NT2/D1 (cell line): ENCODE measurements at regions not wholly inside any gene's neighbourhood (a gene's known extent, or its start where the extent isn't known, plus 50 kb on each side); places are given as distances from the start of the nearest gene placed in this dataset.

ENCODE experiments used
- DNase-seq: peaks from one replicate; pipeline ENCODE4 v3.0.0-alpha.2; 2011; ENCODE audit warnings: low read depth, low spot score
- H3K27me3 ChIP-seq: 2 replicates; pipeline ENCODE4 v1.6.0; 2011; ENCODE audit warnings: mild to moderate bottlenecking; ENCODE audit not compliant: insufficient read length, insufficient read depth
- H3K36me3 ChIP-seq: 2 replicates; pipeline ENCODE4 v1.6.1; 2011; ENCODE audit warnings: mild to moderate bottlenecking, low read length, mixed read lengths; ENCODE audit not compliant: insufficient read depth, insufficient read length
- H3K4me1 ChIP-seq: 2 replicates; pipeline ENCODE4 v1.5.1; 2011; ENCODE audit not compliant: insufficient read depth, insufficient read length
- H3K4me3 ChIP-seq: 2 replicates; pipeline ENCODE4 v1.5.1; 2011; ENCODE audit warnings: low read depth; ENCODE audit not compliant: insufficient read length
- H3K9ac ChIP-seq: 2 replicates; pipeline ENCODE4 v1.6.0; 2011; ENCODE audit warnings: low read depth; ENCODE audit not compliant: insufficient read length
- H3K9me3 ChIP-seq: 2 replicates; pipeline ENCODE4 v1.5.1; 2011; ENCODE audit warnings: mild to moderate bottlenecking, low read length; ENCODE audit not compliant: insufficient read depth
- SUZ12 ChIP-seq: IDR thresholded peaks from 2 replicates; pipeline ENCODE4 v1.6.1; 2011; ENCODE audit not compliant: insufficient read length, insufficient read depth; ENCODE audit errors: extremely low read depth
- YY1 ChIP-seq: IDR thresholded peaks from 2 replicates; pipeline ENCODE4 v1.6.1; 2011; ENCODE audit not compliant: insufficient read length, insufficient read depth
- ZNF274 ChIP-seq: IDR thresholded peaks from 2 replicates; pipeline ENCODE4 v1.6.1; 2011; ENCODE audit warnings: mild to moderate bottlenecking, low read depth, low read length

GRCh38 chr6:6821639-6822261 lies 233.2 kb downstream of the LY86 start:
- no peaks in the 10 kb centered on the region for H3K36me3 ChIP-seq

GRCh38 chr6:6823030-6823429 lies 234.5 kb downstream of the LY86 start:
- DNase-seq = no peak
- H3K9ac ChIP-seq = no peak overlapping the region
- H3K4me3 ChIP-seq = no peak overlapping the region
- peaks cover 4% of the 10 kb centered on the region for H3K27me3 ChIP-seq
- H3K9me3 ChIP-seq = no peaks in the 10 kb centered on the region
- H3K36me3 ChIP-seq = no peaks in the 10 kb centered on the region
- no peak for TF ChIP-seq YY1
- TF ChIP-seq SUZ12 = no peak
- TF ChIP-seq ZNF274 = no peak
- peaks cover 11% of the 10 kb centered on the region for H3K4me1 ChIP-seq

More at GRCh38 chr6:6821639-6822261, 233.2 kb downstream of the LY86 start:
- no peak overlapping the region for H3K4me3 ChIP-seq
- peaks cover 4% of the 10 kb centered on the region for H3K27me3 ChIP-seq
- TF ChIP-seq YY1 (no peak), ZNF274 (no peak), SUZ12 (no peak)
- H3K9ac ChIP-seq = no peak overlapping the region
- peaks cover 11% of the 10 kb centered on the region for H3K4me1 ChIP-seq
- no peaks in the 10 kb centered on the region for H3K9me3 ChIP-seq
- DNase-seq = no peak

- TF ChIP-seq YY1 (no peak), SUZ12 (no peak), ZNF274 (no peak)
- DNase-seq = no peak
- Histone ChIP-seq H3K36me3 (no peaks in the 10 kb centered on the region), H3K9me3 (no peaks in the 10 kb centered on the region), H3K4me3 (no peak overlapping the region), H3K27me3 (peaks cover 4% of the 10 kb centered on the region), H3K9ac (no peak overlapping the region), H3K4me1 (peaks cover 10% of the 10 kb centered on the region)
Observed at GRCh38 chr6:6823568-6824224, 235.2 kb downstream of the LY86 start.

GRCh38 chr6:6824381-6824780 lies 235.9 kb downstream of the LY86 start:
- Histone ChIP-seq H3K4me1 (peaks cover 8% of the 10 kb centered on the region), H3K4me3 (no peak overlapping the region), H3K27me3 (peaks cover 4% of the 10 kb centered on the region), H3K9ac (no peak overlapping the region), H3K9me3 (no peaks in the 10 kb centered on the region), H3K36me3 (no peaks in the 10 kb centered on the region)
- no peak for DNase-seq
- TF ChIP-seq ZNF274 (no peak), SUZ12 (no peak)

- no peak overlapping the region for H3K9ac ChIP-seq
- no peak overlapping the region for H3K4me3 ChIP-seq
- no peak for DNase-seq
- TF ChIP-seq SUZ12 (no peak), YY1 (no peak), ZNF274 (no peak)
- H3K9me3 ChIP-seq = no peaks in the 10 kb centered on the region
- H3K36me3 ChIP-seq = no peaks in the 10 kb centered on the region
- H3K27me3 ChIP-seq = peaks cover 4% of the 10 kb centered on the region
- peaks cover 8% of the 10 kb centered on the region for H3K4me1 ChIP-seq
Observed at GRCh38 chr6:6825193-6825784, 236.8 kb downstream of the LY86 start.

GRCh38 chr6:6826095-6826901 lies 237.8 kb downstream of the LY86 start:
- TF ChIP-seq SUZ12 = no peak
- no peak for TF ChIP-seq YY1
- no peak for TF ChIP-seq ZNF274
- no peak for DNase-seq

GRCh38 chr6:6826961-6827360 lies 238.4 kb downstream of the LY86 start:
- peaks cover 4% of the 10 kb centered on the region for H3K27me3 ChIP-seq
- peaks cover 8% of the 10 kb centered on the region for H3K4me1 ChIP-seq
- no peak overlapping the region for H3K9ac ChIP-seq
- H3K9me3 ChIP-seq = no peaks in the 10 kb centered on the region
- no peak overlapping the region for H3K4me3 ChIP-seq
- no peak for TF ChIP-seq ZNF274
- no peak for TF ChIP-seq SUZ12
- no peak for TF ChIP-seq YY1
- H3K36me3 ChIP-seq = no peaks in the 10 kb centered on the region
- DNase-seq = no peak

More at GRCh38 chr6:6826095-6826901, 237.8 kb downstream of the LY86 start:
- Histone ChIP-seq H3K9me3 (no peaks in the 10 kb centered on the region), H3K4me3 (no peak overlapping the region), H3K27me3 (peaks cover 4% of the 10 kb centered on the region), H3K36me3 (no peaks in the 10 kb centered on the region), H3K9ac (no peak overlapping the region), H3K4me1 (peaks cover 8% of the 10 kb centered on the region)
